NK-92 (cell line): ENCODE measurements at regions not wholly inside any gene's neighbourhood (a gene's known extent, or its start where the extent isn't known, plus 50 kb on each side); places are given as distances from the start of the nearest gene placed in this dataset.
"Not testable (repeated sequence)": the region's sequence is repeated elsewhere in the genome, so short reads cannot be mapped to it uniquely, and the experiment has no call there.

Experiments used
- DNase-seq: peaks from one replicate; lab custom pipeline; 2025; ENCODE audit not compliant: unreplicated experiment; lab: John Stamatoyannopoulos, UW

DNA sequence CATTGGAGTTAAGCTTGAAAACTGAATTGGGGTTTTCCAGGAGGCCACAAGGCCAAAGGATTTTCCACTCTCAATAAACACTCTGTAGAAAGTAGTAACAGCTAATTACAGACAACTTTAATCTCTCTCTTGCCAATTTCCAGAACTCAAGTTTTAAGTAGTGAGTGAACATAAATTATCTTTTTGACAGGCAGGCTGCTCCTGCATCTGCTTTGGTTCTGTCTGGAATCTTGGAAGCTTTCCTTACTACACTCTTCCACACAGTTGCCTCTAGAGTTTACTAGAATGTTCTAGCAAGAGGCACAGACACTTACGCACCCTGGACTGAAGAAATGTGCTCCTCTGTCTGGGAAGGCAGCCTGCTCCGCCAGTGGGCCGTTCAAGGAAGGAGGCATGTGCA lies 90.5 kb upstream of the WAC start:
- DNase-seq, result no peak

DNA sequence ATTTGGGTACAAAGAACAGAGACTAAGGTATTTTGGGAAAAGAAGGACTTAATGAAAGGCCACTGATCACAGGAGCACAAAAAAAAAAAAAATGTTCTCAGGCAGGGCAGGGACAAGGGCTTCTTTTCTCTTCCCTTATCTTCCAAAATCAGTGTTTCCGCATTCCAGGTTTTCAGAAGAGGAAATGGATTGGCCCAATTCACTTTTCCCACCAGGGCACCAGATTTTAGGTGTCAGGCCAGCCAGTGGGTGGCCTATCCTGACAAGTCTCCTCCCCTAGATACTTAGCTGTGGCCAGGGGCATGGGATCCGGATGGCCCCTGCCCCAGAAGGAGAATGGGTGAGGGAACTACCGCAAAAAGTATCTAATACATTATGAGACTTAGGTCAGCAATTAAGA lies 88.9 kb upstream of the WAC start:
- no peak for DNase-seq

DNA sequence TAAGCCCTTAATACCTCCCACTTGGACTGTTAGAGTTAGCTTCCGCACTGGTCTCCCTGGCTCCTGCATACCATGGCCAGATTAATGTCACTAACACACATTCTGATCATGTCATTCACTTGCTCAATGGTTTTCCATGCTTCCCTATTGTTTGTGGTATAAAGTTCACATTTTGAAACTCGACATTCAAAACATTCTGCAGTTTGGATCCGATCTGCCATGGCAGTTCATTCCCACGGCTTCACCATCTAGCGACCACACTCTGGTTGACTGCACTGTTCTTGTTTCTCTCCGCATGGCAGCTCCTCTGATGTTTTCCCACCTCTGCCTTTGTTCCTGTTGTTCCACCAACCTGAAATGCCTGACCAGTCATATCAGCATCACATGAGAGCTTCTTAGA lies 87.4 kb upstream of the WAC start:
- DNase-seq, result no peak

DNA sequence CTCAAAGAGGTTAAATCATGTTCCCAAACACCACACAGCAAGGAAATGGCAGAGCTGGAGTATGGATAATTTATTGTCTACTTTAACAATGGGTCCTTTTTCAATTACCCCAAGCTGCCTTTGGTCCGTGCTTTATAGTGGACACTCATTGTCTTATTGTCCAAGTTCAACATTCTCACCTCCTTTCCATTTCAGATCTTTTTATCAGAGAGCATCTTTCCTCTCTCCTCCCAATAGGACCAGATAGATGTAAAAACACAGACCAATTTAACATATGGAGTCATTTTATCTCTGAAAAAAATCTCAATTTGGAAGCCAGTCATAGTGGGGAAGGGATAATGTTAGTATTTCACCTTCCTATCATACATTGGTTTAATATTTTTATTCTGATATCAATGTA lies 83.5 kb upstream of the WAC start:
- DNase-seq, result no peak

DNA sequence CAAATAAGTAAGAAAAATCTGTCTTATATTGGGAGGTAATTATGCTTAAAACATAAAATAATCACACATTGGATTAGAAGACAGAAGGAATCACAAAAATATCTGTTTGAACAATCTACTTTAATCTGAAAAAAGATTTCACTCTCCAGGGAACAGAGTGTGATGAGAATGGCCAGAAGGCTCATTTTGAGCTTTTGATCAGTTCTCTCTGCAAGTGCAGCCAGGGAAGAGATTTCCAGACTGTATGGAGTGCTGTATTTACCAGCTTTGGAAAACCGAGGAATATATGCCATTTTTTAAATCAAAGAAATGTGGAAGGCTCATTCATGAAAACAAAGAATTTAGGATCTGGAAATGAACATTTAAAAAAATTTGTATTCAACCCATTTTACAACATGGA lies 83.0 kb upstream of the WAC start:
- DNase-seq, result no peak

DNA sequence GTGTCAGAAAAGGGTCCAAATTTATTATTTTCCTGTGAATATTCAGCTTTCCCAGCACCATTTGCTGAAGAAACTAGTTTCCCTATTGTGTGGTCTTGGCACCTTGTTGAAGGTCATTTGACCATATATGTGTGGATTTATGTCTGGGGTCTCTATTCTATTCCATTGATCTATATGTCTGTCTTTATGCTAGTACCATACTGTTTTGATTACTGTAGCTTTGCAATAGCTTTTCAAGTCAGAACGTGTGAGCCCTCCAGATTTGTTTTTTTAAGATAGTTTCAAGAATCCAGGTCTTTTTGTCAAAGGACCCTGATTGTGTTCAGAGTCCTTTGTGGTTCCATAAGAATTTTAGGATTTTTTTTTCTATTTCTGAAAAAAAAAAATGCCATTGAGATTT lies 79.0 kb upstream of the WAC start:
- DNase-seq, result no peak

DNA sequence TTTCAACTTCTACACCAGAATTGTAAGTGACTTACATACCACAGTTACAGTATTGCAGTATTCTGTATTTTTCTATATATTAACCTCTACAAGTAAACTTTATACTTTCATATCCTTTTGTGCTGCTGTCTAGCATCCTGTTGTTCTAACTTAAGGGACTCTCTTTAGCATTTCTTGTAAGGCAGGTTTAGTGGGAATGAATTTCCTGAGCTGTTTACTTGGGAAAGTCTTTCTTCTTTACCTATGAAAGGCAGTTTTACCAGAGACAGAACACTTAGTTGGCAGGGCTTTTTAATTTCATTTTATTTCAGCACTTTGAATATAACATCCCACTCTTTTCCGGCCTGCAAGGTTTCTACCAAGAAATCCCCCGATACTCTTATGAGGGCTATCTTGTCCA lies 75.8 kb upstream of the WAC start:
- DNase-seq, result no peak

DNA sequence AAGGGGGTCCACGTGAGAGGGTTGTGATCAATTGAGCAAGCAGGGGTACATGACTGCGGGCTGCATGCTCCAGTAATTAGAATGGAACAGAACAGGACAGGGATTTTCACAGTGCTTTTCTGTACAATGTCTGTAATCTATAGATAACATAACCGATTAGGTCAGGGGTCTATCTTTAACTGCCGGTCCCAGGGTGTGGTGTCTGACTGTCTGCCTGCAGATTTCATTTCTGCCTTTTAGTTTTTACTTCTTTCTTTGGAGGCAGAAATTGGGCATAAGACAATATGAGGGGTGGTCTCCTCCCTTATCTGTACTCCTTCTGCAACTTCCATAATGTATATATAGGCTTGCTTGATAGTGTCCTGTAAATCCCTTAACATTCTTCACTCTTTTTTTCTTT lies 75.0 kb upstream of the WAC start:
- DNase-seq, result not testable (repeated sequence)

DNA sequence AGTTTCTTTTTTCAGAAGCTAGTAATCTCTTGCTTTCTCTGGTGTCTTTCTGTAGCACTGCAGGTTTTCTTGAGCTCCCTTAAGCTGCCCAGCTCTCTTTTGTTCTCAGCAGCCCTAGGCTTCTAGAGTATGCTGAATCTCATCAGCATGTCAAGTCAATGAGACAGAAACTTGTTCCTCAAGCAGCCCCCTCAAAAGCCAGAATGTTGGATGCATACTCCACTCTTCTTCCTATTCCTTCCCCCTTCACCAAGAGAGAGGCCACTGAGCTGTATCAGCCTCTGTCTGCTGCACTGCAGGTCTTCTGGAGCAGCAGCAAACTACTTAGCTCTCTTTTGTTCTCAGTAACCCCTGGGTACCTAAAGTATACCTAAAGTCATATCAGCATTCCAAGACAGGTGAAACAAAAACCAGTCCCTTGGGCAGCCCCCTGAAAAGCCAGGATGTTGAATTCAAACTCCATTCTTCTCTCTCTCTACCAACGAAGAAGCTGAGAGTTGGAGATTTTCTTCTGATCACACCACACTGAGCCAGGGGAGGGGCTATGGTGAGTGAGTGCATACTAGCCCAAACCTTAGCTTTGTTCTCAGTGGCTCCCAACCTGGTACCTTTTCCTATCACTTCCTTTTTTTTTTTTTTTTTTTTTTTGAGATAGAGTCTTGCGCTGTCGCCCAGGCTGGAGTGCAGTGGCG lies 73.3 kb upstream of the WAC start:
- DNase-seq, result no peak

DNA sequence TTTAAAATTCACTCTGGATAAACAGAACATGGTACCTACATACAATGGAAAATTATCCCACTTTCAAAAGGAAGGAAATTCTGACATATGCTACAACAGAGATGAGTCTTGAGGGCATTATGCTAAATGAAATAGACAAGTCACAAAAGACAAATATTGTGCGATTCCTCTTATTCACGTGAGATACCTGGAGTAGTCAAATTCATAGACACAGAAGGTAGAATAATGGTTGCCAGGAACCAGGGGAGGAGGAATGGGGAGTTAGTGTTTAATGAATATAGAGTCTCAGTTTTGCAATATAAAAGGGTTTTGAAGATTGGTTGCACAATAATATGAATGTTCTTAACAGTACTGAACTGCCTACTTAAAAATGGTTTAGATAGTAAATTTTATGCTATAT lies 69.8 kb upstream of the WAC start:
- no peak for DNase-seq

DNA sequence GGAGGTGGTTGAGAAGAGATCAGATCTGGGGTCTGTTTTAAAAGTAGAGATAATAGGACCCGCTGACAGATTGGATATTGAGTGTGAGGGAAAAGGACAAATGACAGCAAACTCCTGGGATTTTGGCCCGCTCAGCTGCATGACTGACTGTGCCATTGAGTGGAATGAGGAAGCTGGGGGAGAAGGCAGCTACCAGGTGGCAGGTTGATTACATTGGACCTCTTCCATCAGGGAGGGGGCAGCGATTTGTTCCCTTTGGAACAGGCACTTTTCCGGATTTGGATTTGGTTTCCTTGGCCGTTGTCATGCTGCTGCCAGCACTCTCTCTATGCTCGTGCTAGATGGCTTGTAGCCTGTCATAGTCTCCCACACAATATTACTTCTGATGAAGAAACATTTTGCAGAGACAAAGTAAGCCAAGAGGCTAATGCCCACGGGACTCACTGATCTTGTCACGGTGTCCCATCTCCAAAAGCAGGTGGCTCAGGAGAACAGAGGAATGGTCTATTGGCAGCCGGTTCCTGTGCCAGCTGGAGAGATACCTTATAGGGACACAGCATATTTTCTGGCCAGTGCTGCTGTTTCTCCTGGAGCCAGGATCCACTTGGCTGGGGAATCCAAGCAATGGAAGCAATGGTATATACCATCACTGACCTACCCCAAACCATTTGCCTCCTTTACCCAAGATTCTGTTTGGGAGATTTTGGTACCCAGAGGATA lies 69.1 kb upstream of the WAC start:
- no peak for DNase-seq

DNA sequence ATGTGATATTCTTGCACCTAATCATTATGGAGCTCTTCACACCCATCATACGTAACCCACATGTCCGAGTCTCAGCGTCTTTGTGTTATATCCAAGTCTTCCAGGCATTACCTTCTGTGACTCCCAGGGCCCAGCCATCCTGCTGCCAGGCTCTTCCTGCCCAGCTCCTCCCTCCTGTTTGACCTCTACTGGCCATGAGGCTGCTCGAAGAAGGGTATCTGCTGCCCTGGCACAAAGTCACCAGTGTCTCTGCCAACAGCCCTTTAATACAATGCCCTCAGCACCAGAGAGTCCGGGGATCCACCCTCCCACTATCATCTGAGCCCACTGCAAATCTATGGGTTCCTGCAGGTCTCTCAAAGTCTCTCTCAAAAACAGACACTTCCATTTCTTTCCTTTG lies 65.3 kb upstream of the WAC start:
- DNase-seq, result no peak

DNA sequence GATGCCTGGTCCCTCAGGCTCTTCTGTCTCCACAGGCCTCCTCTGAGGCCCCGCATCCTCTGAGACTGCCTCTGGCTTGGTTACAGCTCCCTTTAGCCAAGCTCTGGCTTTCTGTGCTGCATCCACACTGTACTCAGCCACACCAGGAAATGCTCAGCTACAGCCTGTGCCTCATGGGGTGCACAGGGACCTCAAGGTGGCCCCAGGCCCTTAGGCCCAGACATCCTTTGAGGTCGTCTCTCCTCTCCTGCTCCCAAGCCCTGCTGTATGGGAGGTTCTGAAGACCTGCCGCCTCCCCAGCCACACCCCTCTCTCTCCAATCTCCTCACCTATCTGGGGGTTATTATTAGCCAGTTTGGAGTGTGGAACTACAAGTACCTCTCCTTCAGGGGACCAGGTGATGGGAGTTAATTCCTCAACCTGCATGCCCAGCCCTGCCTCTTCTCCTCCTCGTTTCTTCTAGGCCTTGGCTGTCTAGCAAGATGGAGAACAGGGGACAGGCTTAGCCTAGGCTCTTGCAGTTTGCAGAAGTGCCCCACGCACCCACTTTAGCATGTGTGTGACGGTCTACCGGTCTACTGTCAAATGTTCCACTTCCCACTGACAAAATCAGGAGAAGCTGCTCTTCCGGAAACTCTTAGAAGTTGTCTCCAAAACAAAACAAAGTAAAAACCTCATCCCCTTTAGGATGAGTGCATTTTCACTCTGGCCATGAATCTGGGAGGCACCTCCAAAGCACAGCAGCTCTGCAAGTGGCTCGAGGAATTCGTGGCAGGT lies 64.0 kb upstream of the WAC start:
- no peak for DNase-seq

DNA sequence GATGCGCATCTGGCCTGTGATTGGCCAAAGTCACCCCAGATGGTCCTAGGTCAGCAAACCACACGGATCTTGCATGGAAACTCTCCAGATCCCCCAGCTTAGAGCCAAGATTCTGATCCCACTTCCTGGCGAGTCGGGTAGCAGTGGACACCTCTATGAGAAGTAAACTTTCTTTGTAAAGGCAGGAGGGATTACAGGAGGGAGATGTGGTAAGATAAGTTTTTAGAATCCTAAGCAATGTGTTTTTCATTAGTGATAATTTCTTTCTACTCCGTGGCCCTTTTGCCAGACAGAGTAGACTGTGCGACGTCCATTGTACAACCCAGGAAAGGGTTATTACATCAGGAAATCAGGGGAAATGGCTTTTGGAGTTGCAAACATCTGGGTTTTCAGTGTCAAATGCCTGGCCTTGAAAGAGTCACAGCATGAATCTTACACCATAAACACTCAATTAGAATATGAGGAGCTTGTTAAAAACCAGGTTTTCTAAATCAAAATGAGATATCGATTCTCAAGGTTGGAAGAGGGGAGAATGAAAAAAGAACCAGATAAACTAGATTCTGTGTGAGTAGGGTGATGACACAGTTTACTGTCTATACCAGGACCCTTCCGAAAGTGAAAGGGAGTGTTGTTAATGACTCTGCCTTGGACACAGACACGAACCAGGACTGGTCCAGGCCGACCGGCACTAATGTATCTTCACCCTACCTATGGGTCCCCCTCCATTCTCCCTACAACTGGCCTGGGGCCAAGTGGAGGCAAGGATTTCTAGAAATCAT lies 61.9 kb upstream of the WAC start:
- DNase-seq, result no peak

DNA sequence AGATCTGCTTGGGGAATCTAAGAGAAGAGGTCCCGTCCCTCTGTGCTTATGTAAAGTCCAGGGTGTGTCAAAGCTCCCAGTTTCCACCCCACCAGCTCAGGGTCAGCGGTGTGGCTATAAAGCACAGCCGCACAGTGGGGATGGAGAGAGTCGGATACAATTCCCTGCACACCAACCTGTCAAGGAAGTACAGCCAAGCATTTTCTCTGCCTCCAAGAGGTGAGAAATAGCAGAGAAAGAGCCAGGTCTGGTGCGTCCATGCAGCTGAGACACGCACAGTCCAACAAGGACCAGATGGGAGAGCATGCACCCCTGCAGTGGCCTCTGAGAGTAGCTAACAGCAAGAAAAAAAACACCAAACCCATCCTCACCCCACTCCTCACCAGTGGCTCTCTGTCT lies 61.3 kb upstream of the WAC start:
- no peak for DNase-seq

DNA sequence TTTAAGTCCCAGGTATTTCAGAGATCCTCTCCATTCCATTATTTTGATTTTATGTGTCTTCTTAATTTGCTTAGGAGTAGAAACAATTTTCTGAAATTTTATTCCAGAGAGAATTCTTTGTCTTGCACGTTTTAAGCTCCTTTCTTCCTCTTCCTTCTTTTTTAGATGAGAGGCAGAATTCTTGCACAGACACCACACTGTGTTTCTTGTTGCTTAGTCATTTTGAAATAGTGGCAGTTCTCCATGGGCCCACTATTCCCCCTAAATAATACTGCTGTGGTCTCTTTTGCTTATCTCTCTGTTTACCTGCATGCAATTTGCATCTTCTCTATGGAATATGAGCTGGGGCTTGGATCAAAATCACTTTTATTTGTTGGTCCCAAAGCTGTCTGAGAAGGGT lies 54.3 kb upstream of the WAC start:
- no peak for DNase-seq

DNA sequence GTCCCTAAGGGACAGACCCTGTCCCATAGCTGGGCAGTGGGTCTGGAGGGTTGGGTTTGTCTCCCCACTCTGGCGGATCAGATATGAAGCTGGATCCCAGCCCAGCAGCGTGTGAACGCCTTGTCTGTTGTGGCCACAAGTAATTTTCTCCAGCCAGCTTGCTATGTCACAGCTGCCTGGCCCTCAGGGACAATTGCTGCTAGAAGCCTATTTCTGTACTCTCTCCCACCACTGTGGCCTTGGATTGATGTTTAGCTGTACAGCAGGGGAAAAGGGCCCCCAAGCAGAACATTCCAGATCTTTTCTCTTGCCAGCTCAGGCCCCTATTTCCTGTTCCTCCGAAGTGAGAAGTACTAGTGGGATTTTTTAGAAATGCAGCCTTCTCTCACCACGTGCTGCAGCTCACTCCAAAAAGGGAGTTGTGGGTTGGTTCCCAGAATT lies 53.5 kb upstream of the WAC start:
- no peak for DNase-seq

DNA sequence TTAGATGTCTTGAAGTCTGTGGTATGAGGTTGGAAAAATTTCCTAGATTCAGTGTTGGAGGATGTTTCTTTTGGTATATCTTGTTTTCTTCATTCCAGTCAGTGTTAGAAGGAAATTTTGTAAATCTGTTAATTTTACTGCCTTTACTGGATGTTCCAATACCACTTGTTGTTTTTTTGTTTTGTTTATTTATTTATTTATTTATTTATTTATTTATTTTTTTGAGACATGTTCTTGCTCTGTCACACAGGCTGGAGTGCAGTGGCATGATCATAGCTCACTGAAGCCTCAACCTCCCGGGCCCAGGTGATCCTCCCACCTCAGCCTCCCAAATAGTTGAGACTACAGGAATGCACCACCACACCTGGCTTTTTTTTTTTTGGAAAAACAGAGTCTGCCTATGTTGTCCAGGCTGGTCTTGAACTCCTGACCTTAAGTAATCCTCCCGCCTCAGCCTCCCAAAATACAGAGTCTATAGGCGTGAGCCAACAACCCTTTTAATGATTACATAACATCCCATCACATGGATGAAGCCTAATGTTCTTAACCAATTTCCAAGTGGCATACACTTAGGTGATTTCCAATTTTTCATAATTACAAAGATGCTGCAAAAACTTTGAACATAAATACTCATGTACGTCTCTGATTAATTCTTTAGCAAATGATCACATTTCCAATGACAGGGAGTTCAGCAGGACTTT lies 52.8 kb upstream of the WAC start:
- DNase-seq, result no peak

DNA sequence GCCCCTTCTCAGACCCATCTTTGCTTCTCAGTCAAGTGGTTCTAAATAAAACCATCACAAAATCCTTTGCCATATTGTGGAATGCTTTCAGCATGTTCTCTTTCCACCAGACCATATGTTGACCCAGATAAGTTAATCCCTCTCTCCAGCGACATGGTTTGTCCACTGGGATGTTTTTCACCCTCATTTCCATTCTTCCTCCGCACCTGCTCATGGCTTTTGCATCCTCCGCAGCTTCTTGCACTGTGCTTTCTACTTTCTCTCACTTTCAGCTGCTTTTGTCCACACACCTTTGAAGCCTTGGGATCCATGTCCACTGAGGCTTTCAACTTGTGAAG lies 52.3 kb upstream of the WAC start:
- DNase-seq, result no peak

DNA sequence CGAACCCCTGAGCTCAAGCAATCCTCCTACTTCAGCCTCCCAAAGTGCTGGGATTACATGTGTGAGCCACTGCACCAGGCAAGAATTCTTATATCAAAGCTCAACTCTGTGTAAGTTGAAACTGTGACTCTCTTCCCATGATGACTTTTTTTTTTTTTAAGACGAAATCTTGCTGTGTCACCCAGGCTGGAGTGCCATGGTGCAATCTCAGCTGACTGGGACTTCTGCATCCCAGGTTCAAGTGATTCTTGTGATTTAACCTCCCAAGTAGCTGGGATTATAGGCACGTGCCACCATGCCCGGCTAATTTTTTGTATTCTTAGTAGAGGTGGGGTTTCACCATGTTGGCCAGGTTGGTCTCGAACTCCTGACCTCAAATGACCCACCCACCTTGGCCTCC lies 51.6 kb upstream of the WAC start:
- not testable (repeated sequence) for DNase-seq

DNA sequence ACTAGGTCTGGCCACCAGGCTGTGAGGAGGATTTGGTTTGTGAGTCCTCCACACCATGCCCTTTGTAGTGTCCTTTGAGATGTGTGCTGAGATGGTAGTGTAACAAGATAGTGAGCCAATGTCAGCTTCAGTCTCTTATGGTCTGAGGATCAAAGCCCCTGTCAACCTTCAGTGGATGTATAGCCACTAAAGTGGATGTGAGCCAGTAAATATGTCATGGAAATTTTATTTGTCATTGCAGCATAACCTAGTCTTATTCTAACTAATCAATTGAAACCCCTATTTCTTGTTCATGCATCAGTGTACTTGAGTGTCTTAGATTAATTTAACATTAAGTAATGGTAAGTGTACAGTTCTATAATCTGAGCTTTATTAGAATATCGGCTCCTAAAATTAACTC lies 51.0 kb upstream of the WAC start:
- no peak for DNase-seq
